GM12891 (cell line): ENCODE measurements at regions not wholly inside any gene's neighbourhood (a gene's known extent, or its start where the extent isn't known, plus 50 kb on each side); places are given as distances from the start of the nearest gene placed in this dataset.

Experiments
- PAX5 ChIP-seq: IDR thresholded peaks from 2 replicates; pipeline ENCODE4 v1.6.1; 2011; ENCODE audit warnings: low read length, moderate library complexity, mild to moderate bottlenecking; ENCODE audit not compliant: insufficient read depth, severe bottlenecking
- POLR2A ChIP-seq: IDR thresholded peaks from 2 replicates; pipeline ENCODE4 v1.6.1; 2011; ENCODE audit warnings: low read depth, low read length, control low read depth
- POLR2AphosphoS5 ChIP-seq: IDR thresholded peaks from 2 replicates; pipeline ENCODE4 v1.6.1; 2011; ENCODE audit warnings: low read depth, low read length, control low read depth
- POU2F2 ChIP-seq: IDR thresholded peaks from 2 replicates; pipeline ENCODE4 v1.6.1; 2011; ENCODE audit warnings: low read depth, mild to moderate bottlenecking, control low read depth, low read length, moderate library complexity
- SPI1 ChIP-seq: IDR thresholded peaks from 2 replicates; pipeline ENCODE4 v1.6.1; 2011; ENCODE audit warnings: low read depth, low read length, control low read depth
- TAF1 ChIP-seq: IDR thresholded peaks from 2 replicates; pipeline ENCODE4 v1.6.1; 2011; ENCODE audit warnings: low read depth, low read length, control low read depth

- TF ChIP-seq POLR2A = no peak
- no peak for TF ChIP-seq POLR2AphosphoS5
- no peak for TF ChIP-seq TAF1
- TF ChIP-seq SPI1 = no peak
- no peak for TF ChIP-seq POU2F2
- TF ChIP-seq PAX5 = no peak
These were observed 75.9 kb downstream of the EIF1AY start for GRCh38 chrY:20651481-20651880.
